C4-2B (cell line): ENCODE measurements at regions not wholly inside any gene's neighbourhood (a gene's known extent, or its start where the extent isn't known, plus 50 kb on each side); places are given as distances from the start of the nearest gene placed in this dataset.

Source experiments
- ZFX ChIP-seq: fragments of 450-650 bp; IDR thresholded peaks from 2 replicates; pipeline ENCODE4 v1.6.1; 2017
- TF ChIP-seq, protein P1 (sequence below): fragments of 450-650 bp; conservative IDR thresholded peaks from 2 replicates; pipeline ENCODE4 v1.5.1; 2017; ENCODE audit warnings: mild to moderate bottlenecking

DNA sequence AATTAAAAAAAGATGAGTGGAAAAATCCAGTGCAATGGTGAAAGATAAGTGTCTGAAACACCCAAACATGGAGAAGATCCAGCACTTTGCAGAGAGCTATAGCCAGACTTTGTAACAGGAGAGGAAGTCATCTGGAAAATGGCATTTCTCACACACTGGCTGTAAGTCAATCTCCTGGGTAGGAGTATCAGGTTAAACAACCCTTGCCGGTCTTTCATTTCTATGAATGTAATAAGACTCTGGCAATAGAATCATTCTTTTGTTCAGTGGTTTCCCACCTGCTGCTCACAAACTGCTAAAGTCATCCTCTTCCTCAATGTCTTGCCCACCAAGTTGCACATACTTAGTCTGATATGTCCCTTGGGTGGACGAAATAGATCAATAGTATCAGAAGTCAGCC is 94.0 kb upstream of the ATP8A1 start:
- TF ChIP-seq, protein P1, sequence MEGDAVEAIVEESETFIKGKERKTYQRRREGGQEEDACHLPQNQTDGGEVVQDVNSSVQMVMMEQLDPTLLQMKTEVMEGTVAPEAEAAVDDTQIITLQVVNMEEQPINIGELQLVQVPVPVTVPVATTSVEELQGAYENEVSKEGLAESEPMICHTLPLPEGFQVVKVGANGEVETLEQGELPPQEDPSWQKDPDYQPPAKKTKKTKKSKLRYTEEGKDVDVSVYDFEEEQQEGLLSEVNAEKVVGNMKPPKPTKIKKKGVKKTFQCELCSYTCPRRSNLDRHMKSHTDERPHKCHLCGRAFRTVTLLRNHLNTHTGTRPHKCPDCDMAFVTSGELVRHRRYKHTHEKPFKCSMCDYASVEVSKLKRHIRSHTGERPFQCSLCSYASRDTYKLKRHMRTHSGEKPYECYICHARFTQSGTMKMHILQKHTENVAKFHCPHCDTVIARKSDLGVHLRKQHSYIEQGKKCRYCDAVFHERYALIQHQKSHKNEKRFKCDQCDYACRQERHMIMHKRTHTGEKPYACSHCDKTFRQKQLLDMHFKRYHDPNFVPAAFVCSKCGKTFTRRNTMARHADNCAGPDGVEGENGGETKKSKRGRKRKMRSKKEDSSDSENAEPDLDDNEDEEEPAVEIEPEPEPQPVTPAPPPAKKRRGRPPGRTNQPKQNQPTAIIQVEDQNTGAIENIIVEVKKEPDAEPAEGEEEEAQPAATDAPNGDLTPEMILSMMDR = no peak
- TF ChIP-seq ZFX = no peak
